PC-9 (cell line): ENCODE measurements at regions not wholly inside any gene's neighbourhood (a gene's known extent, or its start where the extent isn't known, plus 50 kb on each side); places are given as distances from the start of the nearest gene placed in this dataset.

Experiments
- CTCF ChIP-seq: fragments of 200-600 bp; sonication (generic); conservative IDR thresholded peaks from 2 replicates; pipeline ENCODE4 v1.6.1; 2017; ENCODE audit warnings: mixed run types, antibody characterized with exemption, mild to moderate bottlenecking, moderate library complexity
- EZH2 ChIP-seq: fragments of 200-600 bp; sonication (generic); IDR thresholded peaks from 2 replicates; pipeline ENCODE4 v1.8.0; 2017; ENCODE audit warnings: antibody characterized with exemption, low read depth

- TF ChIP-seq CTCF (no peak), EZH2 (no peak)
Measured at GRCh38 chr6:6730831-6731230, 142.3 kb downstream of the LY86 start.
